ENCODE measurements at regions not wholly inside any gene's neighbourhood (a gene's known extent, or its start where the extent isn't known, plus 50 kb on each side); places are given as distances from the start of the nearest gene placed in this dataset.

GRCh38 chr2:62284471-62284870 is 88.6 kb downstream of the B3GNT2 start:
- H3K36me3 ChIP-seq, result no peaks in the 10 kb centered on the region
- TF ChIP-seq, protein P1, sequence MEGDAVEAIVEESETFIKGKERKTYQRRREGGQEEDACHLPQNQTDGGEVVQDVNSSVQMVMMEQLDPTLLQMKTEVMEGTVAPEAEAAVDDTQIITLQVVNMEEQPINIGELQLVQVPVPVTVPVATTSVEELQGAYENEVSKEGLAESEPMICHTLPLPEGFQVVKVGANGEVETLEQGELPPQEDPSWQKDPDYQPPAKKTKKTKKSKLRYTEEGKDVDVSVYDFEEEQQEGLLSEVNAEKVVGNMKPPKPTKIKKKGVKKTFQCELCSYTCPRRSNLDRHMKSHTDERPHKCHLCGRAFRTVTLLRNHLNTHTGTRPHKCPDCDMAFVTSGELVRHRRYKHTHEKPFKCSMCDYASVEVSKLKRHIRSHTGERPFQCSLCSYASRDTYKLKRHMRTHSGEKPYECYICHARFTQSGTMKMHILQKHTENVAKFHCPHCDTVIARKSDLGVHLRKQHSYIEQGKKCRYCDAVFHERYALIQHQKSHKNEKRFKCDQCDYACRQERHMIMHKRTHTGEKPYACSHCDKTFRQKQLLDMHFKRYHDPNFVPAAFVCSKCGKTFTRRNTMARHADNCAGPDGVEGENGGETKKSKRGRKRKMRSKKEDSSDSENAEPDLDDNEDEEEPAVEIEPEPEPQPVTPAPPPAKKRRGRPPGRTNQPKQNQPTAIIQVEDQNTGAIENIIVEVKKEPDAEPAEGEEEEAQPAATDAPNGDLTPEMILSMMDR (IDR thresholded peaks at IDR 0.05), result no peak
- no peaks in the 10 kb centered on the region for H3K4me1 ChIP-seq
- no peak overlapping the region for H3K27ac ChIP-seq
- intact Hi-C loops (cut with DNase I), result no loop called here
- no peaks in the 10 kb centered on the region for H3K9me3 ChIP-seq
- H3K27me3 ChIP-seq, result no peaks in the 10 kb centered on the region
- H3K4me3 ChIP-seq, result no peak overlapping the region
- no peak overlapping the region for H3K9ac ChIP-seq (ENCODE audit: low read depth in 2 of 2, low read length in 2 of 2)
- DNase-seq, result no peak

DNA sequence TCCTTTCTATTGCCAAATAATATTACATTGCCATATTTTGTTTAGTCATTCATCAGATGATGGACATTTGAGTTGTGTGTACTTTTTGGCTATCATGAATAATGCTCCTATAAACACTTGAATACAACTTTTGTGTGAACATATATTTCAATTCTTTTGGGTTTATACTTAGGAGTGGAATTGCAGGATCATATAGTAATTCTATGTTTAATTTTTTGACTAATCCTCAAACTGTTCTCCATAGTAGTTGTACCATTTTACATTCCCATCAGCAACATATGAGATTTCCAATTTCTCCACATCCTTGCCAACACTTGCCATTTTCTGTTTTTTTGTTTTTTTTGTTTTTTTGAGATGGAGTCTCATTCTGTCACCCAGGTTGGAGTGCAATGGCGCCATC is 87.2 kb downstream of the B3GNT2 start:
- no peaks in the 10 kb centered on the region for H3K9me3 ChIP-seq
- H3K27ac ChIP-seq, result no peak overlapping the region
- no peak overlapping the region for H3K4me3 ChIP-seq
- H3K36me3 ChIP-seq, result no peaks in the 10 kb centered on the region
- H3K4me1 ChIP-seq, result no peaks in the 10 kb centered on the region
- no peak overlapping the region for H3K9ac ChIP-seq (ENCODE audit: low read depth in 2 of 2, low read length in 2 of 2)
- H3K27me3 ChIP-seq, result no peaks in the 10 kb centered on the region
- DNase-seq, result no peak
- TF ChIP-seq, protein P1 (IDR thresholded peaks at IDR 0.05), result no peak
- intact Hi-C loops (cut with DNase I), result no loop called here

DNA sequence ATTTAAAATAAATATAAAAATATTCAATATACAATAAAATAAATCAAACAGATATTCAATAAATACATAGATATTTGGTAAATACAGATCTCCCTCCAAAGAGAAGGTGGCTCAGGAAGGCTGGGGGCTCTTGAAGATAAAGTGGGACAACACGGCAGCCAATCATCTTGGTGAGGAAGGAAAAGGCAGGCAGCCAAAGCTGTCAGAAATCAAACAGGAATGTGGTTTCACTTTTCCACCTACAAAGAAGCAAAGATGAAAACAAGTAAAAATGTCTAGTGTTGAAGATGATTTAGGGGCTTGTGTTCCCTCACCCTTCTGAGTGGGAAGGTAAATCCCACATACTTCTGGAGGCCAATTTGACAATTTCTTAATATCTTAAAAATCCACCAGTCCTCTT is 85.7 kb downstream of the B3GNT2 start:
- Histone ChIP-seq H3K4me3 (no peak overlapping the region), H3K9ac (ENCODE audit: low read depth in 2 of 2, low read length in 2 of 2) (no peak overlapping the region), H3K9me3 (no peaks in the 10 kb centered on the region), H3K27ac (no peak overlapping the region), H3K4me1 (no peaks in the 10 kb centered on the region), H3K27me3 (no peaks in the 10 kb centered on the region), H3K36me3 (no peaks in the 10 kb centered on the region)
- TF ChIP-seq, protein P1 (IDR thresholded peaks at IDR 0.05), result no peak
- intact Hi-C loops (cut with DNase I), result no loop called here
- DNase-seq, result no peak

- no peaks in the 10 kb centered on the region for H3K36me3 ChIP-seq
- H3K9ac ChIP-seq (ENCODE audit: low read depth in 2 of 2, low read length in 2 of 2), result no peak overlapping the region
- intact Hi-C loops (cut with DNase I), result no loop called here
- no peak overlapping the region for H3K4me3 ChIP-seq
- H3K27ac ChIP-seq, result no peak overlapping the region
- H3K27me3 ChIP-seq, result no peaks in the 10 kb centered on the region
- no peak for DNase-seq
- no peaks in the 10 kb centered on the region for H3K9me3 ChIP-seq
- TF ChIP-seq, protein P1 (IDR thresholded peaks at IDR 0.05), result no peak
- no peaks in the 10 kb centered on the region for H3K4me1 ChIP-seq
Observed at GRCh38 chr2:62277688-62278087, 81.8 kb downstream of the B3GNT2 start.
